GM18511 (cell line): ENCODE measurements at regions not wholly inside any gene's neighbourhood (a gene's known extent, or its start where the extent isn't known, plus 50 kb on each side); places are given as distances from the start of the nearest gene placed in this dataset.

Experiments used
- ATAC-seq: cut with Tn5 transposase; IDR thresholded peaks from one replicate; pipeline ENCODE4 v1.9.1; 2021; ENCODE audit warnings: mild to moderate bottlenecking, moderate library complexity; ENCODE audit not compliant: unreplicated experiment

- ATAC-seq, result no peak
Observed at GRCh38 chr6:22455378-22455777, 114.0 kb upstream of the HDGFL1 start.

GRCh38 chr6:22457996-22458395 lies 111.4 kb upstream of the HDGFL1 start:
- ATAC-seq, result no peak

GRCh38 chr6:22466665-22467245 lies 102.6 kb upstream of the HDGFL1 start:
- no peak for ATAC-seq

- ATAC-seq, result no peak
Observed at GRCh38 chr6:22467645-22468044, 101.7 kb upstream of the HDGFL1 start.

- no peak for ATAC-seq
Observed at GRCh38 chr6:22468256-22468965, 101.0 kb upstream of the HDGFL1 start.

- ATAC-seq, result no peak
Observed at GRCh38 chr6:22470454-22471131, 98.8 kb upstream of the HDGFL1 start.

GRCh38 chr6:22471132-22471690 lies 98.2 kb upstream of the HDGFL1 start:
- ATAC-seq, result no peak

- ATAC-seq, result no peak
Observed at GRCh38 chr6:22471746-22472145, 97.6 kb upstream of the HDGFL1 start.

GRCh38 chr6:22473991-22474682 lies 95.2 kb upstream of the HDGFL1 start:
- no peak for ATAC-seq

- ATAC-seq, result no peak
Observed at GRCh38 chr6:22476811-22477390, 92.5 kb upstream of the HDGFL1 start.

- no peak for ATAC-seq
Observed at GRCh38 chr6:22497276-22497675, 72.1 kb upstream of the HDGFL1 start.

- ATAC-seq, result no peak
Observed at GRCh38 chr6:22499815-22500214, 69.6 kb upstream of the HDGFL1 start.

- ATAC-seq, result no peak
Observed at GRCh38 chr6:22506496-22506895, 62.9 kb upstream of the HDGFL1 start.

- no peak for ATAC-seq
Observed at GRCh38 chr6:22512686-22513427, 56.5 kb upstream of the HDGFL1 start.

GRCh38 chr6:22513667-22514066 lies 55.7 kb upstream of the HDGFL1 start:
- ATAC-seq, result no peak

- ATAC-seq, result no peak
Observed at GRCh38 chr6:22519237-22519636, 50.1 kb upstream of the HDGFL1 start.
